ENCODE measurements at regions not wholly inside any gene's neighbourhood (a gene's known extent, or its start where the extent isn't known, plus 50 kb on each side); places are given as distances from the start of the nearest gene placed in this dataset.

DNA sequence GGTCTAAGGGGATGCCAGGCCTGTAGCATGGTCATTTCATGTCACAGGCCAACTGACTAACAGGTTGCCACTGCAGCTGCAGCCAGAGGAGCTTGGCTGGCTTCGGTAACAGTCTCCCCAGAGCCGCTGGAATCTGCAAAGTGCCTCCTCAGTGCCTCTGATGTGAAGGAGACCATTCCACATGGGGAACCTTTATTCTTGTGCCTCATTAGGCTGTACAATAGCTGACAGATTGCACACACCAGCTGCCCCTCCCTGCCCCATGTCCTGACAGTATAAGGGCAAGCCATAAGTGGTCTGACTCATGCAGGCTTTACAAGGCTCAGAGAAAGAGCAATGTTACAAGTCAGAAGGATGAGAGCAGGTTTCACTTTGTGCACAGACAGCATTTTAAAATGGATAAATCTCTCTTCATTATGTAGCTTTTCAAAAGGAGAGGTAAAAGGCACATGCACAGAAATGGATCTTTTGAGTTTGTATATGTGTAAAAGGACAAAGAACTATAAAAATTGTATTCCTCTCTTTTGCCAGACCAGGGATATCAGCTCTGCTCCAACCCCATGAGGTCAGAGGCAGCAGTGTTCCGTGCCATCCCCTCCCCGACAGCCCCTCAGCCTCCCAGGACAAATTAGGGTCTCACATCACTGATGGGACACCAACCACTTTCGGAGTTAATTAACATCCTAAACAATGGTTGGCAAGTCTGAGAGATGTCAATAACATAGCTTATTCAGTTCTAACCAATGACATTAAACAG is 467.8 kb downstream of the TMEM232 start:
- no peak for TF ChIP-seq FOXM1 (IDR thresholded peaks at IDR 0.05; ENCODE audit: borderline replicate concordance)
- TF ChIP-seq L3MBTL2 (conservative IDR thresholded peaks at IDR 0.05): no peak
- TF ChIP-seq BHLHE40 (IDR thresholded peaks at IDR 0.05; ENCODE audit: borderline replicate concordance): no peak
- TF ChIP-seq FOXK2 (IDR thresholded peaks at IDR 0.05): no peak
- no peak for TF ChIP-seq HDGF (IDR thresholded peaks at IDR 0.05; ENCODE audit: borderline replicate concordance)
- no peak for TF ChIP-seq FOXA1 (IDR thresholded peaks at IDR 0.05)
- TF ChIP-seq ARNT (IDR thresholded peaks at IDR 0.05): no peak
- TF ChIP-seq CTBP1 (IDR thresholded peaks at IDR 0.05; ENCODE audit: borderline replicate concordance): no peak
- no peak for TF ChIP-seq TARDBP (IDR thresholded peaks at IDR 0.05)
- TF ChIP-seq ELF4 (IDR thresholded peaks at IDR 0.05): no peak
- TF ChIP-seq SP1 (IDR thresholded peaks at IDR 0.05): no peak

All from HEK293T (cell line).